Liver (tissue), 8 donors: ENCODE measurements at regions not wholly inside any gene's neighbourhood (a gene's known extent, or its start where the extent isn't known, plus 50 kb on each side); places are given as distances from the start of the nearest gene placed in this dataset.

Source experiments
- DNase-seq: peaks from one replicate; pipeline ENCODE4 v3.0.0-alpha.2; 2017; ENCODE audit warnings: low spot score
- H3K27ac ChIP-seq, 2 donors: one replicate each; pipeline ENCODE4 v1.7.0; 2013; ENCODE audit warnings: inconsistent platforms in 2 of 2, low read length in 2 of 2, control low read depth in 1 of 2, low read depth in 1 of 2, mild to moderate bottlenecking in 1 of 2
- H3K27me3 ChIP-seq, 4 donors: one replicate each; pipeline versions ENCODE4 v1.6.1 to v1.7.0; 2013; ENCODE audit warnings: low read length in 3 of 4, inconsistent platforms in 1 of 4, mild to moderate bottlenecking in 1 of 4, moderate library complexity in 1 of 4; ENCODE audit not compliant: control insufficient read depth in 4 of 4, insufficient read depth in 4 of 4
- H3K36me3 ChIP-seq, 4 donors: one replicate each; pipeline versions ENCODE4 v1.6.1 to v1.7.0; 2013; ENCODE audit warnings: low read length in 3 of 4, mild to moderate bottlenecking in 3 of 4, low read depth in 1 of 4, moderate library complexity in 1 of 4; ENCODE audit not compliant: control insufficient read depth in 4 of 4, insufficient read depth in 3 of 4
- H3K4me1 ChIP-seq, 4 donors: one replicate each; pipeline versions ENCODE4 v1.6.1 to v1.7.0; 2013; ENCODE audit warnings: low read length in 3 of 4, mild to moderate bottlenecking in 3 of 4, moderate library complexity in 1 of 4; ENCODE audit not compliant: control insufficient read depth in 4 of 4, insufficient read depth in 4 of 4
- H3K4me3 ChIP-seq, 3 donors: one replicate each; pipeline versions ENCODE4 v1.6.1 to v1.7.0; 2013; ENCODE audit warnings: low read length in 3 of 3, control low read depth in 1 of 3, low read depth in 1 of 3, mild to moderate bottlenecking in 1 of 3
- H3K9ac ChIP-seq, 2 donors: one replicate each; pipeline ENCODE4 v1.7.0; 2013; ENCODE audit warnings: low read length in 2 of 2, mild to moderate bottlenecking in 2 of 2, moderate library complexity in 2 of 2, control low read depth in 1 of 2, low read depth in 1 of 2
- H3K9me3 ChIP-seq, 4 donors: one replicate each; pipeline versions ENCODE4 v1.6.1 to v1.7.0; 2013; ENCODE audit warnings: low read length in 3 of 4; ENCODE audit not compliant: control insufficient read depth in 4 of 4
- EGR1 ChIP-seq, 2 donors: IDR thresholded peaks; 2 replicates each; pipeline ENCODE4 v1.6.1; 2016 to 2018; ENCODE audit warnings: antibody characterized with exemption in 2 of 2, low read depth in 2 of 2
- FOXA1 ChIP-seq: IDR thresholded peaks from 2 replicates; pipeline ENCODE4 v1.6.1; 2016; ENCODE audit warnings: antibody characterized with exemption
- FOXA2 ChIP-seq: IDR thresholded peaks from 2 replicates; pipeline ENCODE4 v1.6.1; 2016; ENCODE audit warnings: antibody characterized with exemption
- GABPA ChIP-seq, 2 donors: IDR thresholded peaks in 1 of 2; conservative IDR thresholded peaks in 1 of 2; 2 replicates each; pipeline ENCODE4 v1.6.1; 2016; ENCODE audit warnings: antibody characterized with exemption in 2 of 2, mild to moderate bottlenecking in 1 of 2, moderate library complexity in 1 of 2
- HNF4A ChIP-seq, 2 donors: conservative IDR thresholded peaks; 2 replicates each; pipeline ENCODE4 v1.6.1; 2016; ENCODE audit warnings: antibody characterized with exemption in 2 of 2, mild to moderate bottlenecking in 2 of 2
- HNF4G ChIP-seq: IDR thresholded peaks from 2 replicates; pipeline ENCODE4 v1.6.1; 2016; ENCODE audit warnings: antibody characterized with exemption
- JUND ChIP-seq, 2 donors: IDR thresholded peaks; 2 replicates each; pipeline ENCODE4 v1.6.1; 2016; ENCODE audit warnings: antibody characterized with exemption in 2 of 2
- NR2F2 ChIP-seq: IDR thresholded peaks from 2 replicates; pipeline ENCODE4 v1.6.1; 2016; ENCODE audit warnings: antibody characterized with exemption
- RAD21 ChIP-seq, 2 donors: IDR thresholded peaks; 2 replicates each; pipeline ENCODE4 v1.6.1; 2016; ENCODE audit warnings: antibody characterized with exemption in 2 of 2, mild to moderate bottlenecking in 2 of 2
- RXRA ChIP-seq, 2 donors: IDR thresholded peaks; 2 replicates each; pipeline ENCODE4 v1.6.1; 2017 to 2018; ENCODE audit warnings: antibody characterized with exemption in 2 of 2, mild to moderate bottlenecking in 1 of 2
- TAF1 ChIP-seq: conservative IDR thresholded peaks from 2 replicates; pipeline ENCODE4 v1.6.1; 2016; ENCODE audit warnings: antibody characterized with exemption, mild to moderate bottlenecking
- YY1 ChIP-seq: IDR thresholded peaks from 2 replicates; pipeline ENCODE4 v1.6.1; 2016; ENCODE audit warnings: antibody characterized with exemption, mild to moderate bottlenecking
- ZBTB33 ChIP-seq: IDR thresholded peaks from 2 replicates; pipeline ENCODE4 v1.6.1; 2016; ENCODE audit warnings: antibody characterized with exemption
- WGBS: extraction: QIAGEN DNeasy Blood & Tissue Kit; methylation state at CpG from one replicate; pipeline ENCODE4 v1.1.7; 2013; 5-methylcytosine and 5-hydroxymethylcytosine counted together
- TF ChIP-seq, protein P1 (sequence below): fragments of 150-350 bp; IDR thresholded peaks from 2 replicates; pipeline ENCODE4 v1.5.1; 2017; ENCODE audit warnings: improper control_type of control experiment, low read depth, low read length; ENCODE audit not compliant: missing input control
- TF ChIP-seq, protein P2 (sequence below): IDR thresholded peaks from 2 replicates; pipeline ENCODE4 v1.6.1; 2016; ENCODE audit warnings: antibody characterized with exemption
- TF ChIP-seq, protein P3 (sequence below): IDR thresholded peaks from 2 replicates; pipeline ENCODE4 v1.6.1; 2016; ENCODE audit warnings: antibody characterized with exemption
- TF ChIP-seq, protein P4 (sequence below): IDR thresholded peaks from 2 replicates; pipeline ENCODE4 v1.6.1; 2016; ENCODE audit warnings: antibody characterized with exemption, mild to moderate bottlenecking
- donor health status: healthy.
- donor health status: healthy.
- donor health status: healthy.
- donor health status: healthy.
- donor health status: healthy.

DNA sequence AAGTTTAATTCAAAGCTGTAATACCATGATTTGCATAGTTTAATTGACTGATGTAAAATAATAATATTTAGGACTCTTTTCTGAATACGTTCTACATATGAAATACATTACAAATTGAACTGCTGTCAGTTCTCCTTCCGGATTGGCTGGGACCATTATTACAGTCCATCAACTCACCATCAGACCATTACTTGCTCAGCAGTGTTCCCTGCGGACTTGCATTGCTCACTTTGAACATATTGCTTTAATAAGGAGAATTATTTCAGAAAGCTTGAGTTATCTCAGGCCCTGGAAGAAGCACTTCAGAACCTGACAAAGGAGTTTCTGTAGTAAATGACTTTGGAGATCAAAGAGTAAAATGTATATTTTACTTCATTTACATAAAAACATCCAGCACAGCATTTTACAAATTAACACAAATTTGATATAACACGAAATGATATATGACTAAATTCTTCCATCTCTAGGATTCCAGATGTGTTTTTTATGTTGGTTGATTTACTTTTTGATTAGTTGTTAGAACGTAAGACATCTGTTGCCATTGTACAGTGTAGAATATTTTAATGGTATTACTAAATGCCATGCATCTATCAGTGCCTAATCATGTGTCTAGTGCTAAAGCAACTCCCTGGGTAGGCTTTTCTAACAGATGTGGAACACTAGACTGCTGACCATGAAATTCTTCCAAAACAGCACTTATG lies 418.5 kb upstream of the SEMA3A start:
- H3K4me3 ChIP-seq = no peak overlapping the region
- no peaks in the 10 kb centered on the region for H3K9me3 ChIP-seq
- H3K27me3 ChIP-seq = peaks cover 0 to 2% (median 0%) of the 10 kb centered on the region in 4 donors
- 74% methylated on average over 5 of the region's 5 CpGs for WGBS
- no peak for TF ChIP-seq GABPA (IDR thresholded peaks at IDR 0.05 in 1 of 2, conservative IDR thresholded peaks at IDR 0.05 in 1 of 2)
- TF ChIP-seq EGR1 (IDR thresholded peaks at IDR 0.05; ENCODE audit: low read depth in 2 of 2) = no peak
- TF ChIP-seq ZBTB33 = no peak
- no peak for TF ChIP-seq JUND (IDR thresholded peaks at IDR 0.05)
- TF ChIP-seq TAF1 = no peak
- TF ChIP-seq, protein P1, sequence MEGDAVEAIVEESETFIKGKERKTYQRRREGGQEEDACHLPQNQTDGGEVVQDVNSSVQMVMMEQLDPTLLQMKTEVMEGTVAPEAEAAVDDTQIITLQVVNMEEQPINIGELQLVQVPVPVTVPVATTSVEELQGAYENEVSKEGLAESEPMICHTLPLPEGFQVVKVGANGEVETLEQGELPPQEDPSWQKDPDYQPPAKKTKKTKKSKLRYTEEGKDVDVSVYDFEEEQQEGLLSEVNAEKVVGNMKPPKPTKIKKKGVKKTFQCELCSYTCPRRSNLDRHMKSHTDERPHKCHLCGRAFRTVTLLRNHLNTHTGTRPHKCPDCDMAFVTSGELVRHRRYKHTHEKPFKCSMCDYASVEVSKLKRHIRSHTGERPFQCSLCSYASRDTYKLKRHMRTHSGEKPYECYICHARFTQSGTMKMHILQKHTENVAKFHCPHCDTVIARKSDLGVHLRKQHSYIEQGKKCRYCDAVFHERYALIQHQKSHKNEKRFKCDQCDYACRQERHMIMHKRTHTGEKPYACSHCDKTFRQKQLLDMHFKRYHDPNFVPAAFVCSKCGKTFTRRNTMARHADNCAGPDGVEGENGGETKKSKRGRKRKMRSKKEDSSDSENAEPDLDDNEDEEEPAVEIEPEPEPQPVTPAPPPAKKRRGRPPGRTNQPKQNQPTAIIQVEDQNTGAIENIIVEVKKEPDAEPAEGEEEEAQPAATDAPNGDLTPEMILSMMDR = no peak
- TF ChIP-seq FOXA1 = no peak
- no peak for TF ChIP-seq YY1
- no peak for TF ChIP-seq FOXA2
- TF ChIP-seq NR2F2 = no peak
- TF ChIP-seq HNF4G = no peak
- TF ChIP-seq RAD21 (IDR thresholded peaks at IDR 0.05) = no peak
- TF ChIP-seq, protein P2, sequence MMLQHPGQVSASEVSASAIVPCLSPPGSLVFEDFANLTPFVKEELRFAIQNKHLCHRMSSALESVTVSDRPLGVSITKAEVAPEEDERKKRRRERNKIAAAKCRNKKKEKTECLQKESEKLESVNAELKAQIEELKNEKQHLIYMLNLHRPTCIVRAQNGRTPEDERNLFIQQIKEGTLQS = no peak
- TF ChIP-seq, protein P3, sequence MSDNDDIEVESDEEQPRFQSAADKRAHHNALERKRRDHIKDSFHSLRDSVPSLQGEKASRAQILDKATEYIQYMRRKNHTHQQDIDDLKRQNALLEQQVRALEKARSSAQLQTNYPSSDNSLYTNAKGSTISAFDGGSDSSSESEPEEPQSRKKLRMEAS = no peak
- TF ChIP-seq HNF4A (conservative IDR thresholded peaks at IDR 0.05) = no peak
- TF ChIP-seq, protein P4, sequence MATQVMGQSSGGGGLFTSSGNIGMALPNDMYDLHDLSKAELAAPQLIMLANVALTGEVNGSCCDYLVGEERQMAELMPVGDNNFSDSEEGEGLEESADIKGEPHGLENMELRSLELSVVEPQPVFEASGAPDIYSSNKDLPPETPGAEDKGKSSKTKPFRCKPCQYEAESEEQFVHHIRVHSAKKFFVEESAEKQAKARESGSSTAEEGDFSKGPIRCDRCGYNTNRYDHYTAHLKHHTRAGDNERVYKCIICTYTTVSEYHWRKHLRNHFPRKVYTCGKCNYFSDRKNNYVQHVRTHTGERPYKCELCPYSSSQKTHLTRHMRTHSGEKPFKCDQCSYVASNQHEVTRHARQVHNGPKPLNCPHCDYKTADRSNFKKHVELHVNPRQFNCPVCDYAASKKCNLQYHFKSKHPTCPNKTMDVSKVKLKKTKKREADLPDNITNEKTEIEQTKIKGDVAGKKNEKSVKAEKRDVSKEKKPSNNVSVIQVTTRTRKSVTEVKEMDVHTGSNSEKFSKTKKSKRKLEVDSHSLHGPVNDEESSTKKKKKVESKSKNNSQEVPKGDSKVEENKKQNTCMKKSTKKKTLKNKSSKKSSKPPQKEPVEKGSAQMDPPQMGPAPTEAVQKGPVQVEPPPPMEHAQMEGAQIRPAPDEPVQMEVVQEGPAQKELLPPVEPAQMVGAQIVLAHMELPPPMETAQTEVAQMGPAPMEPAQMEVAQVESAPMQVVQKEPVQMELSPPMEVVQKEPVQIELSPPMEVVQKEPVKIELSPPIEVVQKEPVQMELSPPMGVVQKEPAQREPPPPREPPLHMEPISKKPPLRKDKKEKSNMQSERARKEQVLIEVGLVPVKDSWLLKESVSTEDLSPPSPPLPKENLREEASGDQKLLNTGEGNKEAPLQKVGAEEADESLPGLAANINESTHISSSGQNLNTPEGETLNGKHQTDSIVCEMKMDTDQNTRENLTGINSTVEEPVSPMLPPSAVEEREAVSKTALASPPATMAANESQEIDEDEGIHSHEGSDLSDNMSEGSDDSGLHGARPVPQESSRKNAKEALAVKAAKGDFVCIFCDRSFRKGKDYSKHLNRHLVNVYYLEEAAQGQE = no peak
- TF ChIP-seq RXRA (IDR thresholded peaks at IDR 0.05) = no peak
- no peak for DNase-seq
- H3K4me1 ChIP-seq = no peaks in the 10 kb centered on the region
- H3K27ac ChIP-seq = no peak overlapping the region
- H3K9ac ChIP-seq = no peak overlapping the region
- no peaks in the 10 kb centered on the region for H3K36me3 ChIP-seq
